B cell (primary cell): ENCODE measurements at regions not wholly inside any gene's neighbourhood (a gene's known extent, or its start where the extent isn't known, plus 50 kb on each side); places are given as distances from the start of the nearest gene placed in this dataset.

Source experiments
- ATAC-seq: fragments of 200-7000 bp; cut with Tn5 transposase; one replicate; pipeline ENCODE4 v1.10.0; 2021; ENCODE audit warnings: low read depth, mild to moderate bottlenecking, moderate number of reproducible peaks, moderate library complexity
- CTCF ChIA-PET: fragments of 350-600 bp; sonication (Branson Sonifier 250); formaldehyde crosslinking; loops from one replicate; lab custom pipeline; 2021; ENCODE audit warnings: antibody characterized with exemption, inconsistent platforms; lab: Charles Lee
- POLR2A ChIA-PET: fragments of 350-600 bp; sonication (Branson Sonifier 250); formaldehyde crosslinking; loops from one replicate; lab custom pipeline; 2021; ENCODE audit warnings: antibody characterized with exemption; lab: Charles Lee
- DNase-seq: peaks from one replicate; pipeline ENCODE4 v3.0.0; 2013
- H2AFZ ChIP-seq: 2 replicates; pipeline ENCODE4 v1.6.1; 2012; ENCODE audit warnings: mild to moderate bottlenecking, low read depth, low read length; ENCODE audit not compliant: insufficient read depth, poor library complexity, severe bottlenecking
- H3K27ac ChIP-seq, 2 donors: 1 replicate in 1 of 2; 2 replicates in 1 of 2; pipeline ENCODE4 v1.5.1; 2012 to 2013; ENCODE audit warnings: low read length in 2 of 2, mild to moderate bottlenecking in 2 of 2, moderate library complexity in 1 of 2
- H3K27me3 ChIP-seq, 4 experiments: fragments of 200-600 bp in 1 of 4; sonication (generic) in 1 of 4; replicated peaks in 1 of 4; 1 replicate in 2 of 4; 2 replicates in 2 of 4; pipeline versions ENCODE4 v1.6.1 to v1.7.0; 2013 to 2016; ENCODE audit warnings: low read length in 3 of 4, mild to moderate bottlenecking in 2 of 4, mixed read lengths in 1 of 4, moderate library complexity in 1 of 4; ENCODE audit not compliant: insufficient read depth in 4 of 4, control insufficient read depth in 3 of 4; ENCODE audit errors: control extremely low read depth in 1 of 4
- H3K36me3 ChIP-seq, 2 experiments: replicated peaks in 1 of 2; 1 replicate in 1 of 2; 2 replicates in 1 of 2; pipeline versions ENCODE4 v1.6.1 to v1.7.1; 2013; ENCODE audit warnings: low read length in 1 of 2; ENCODE audit not compliant: insufficient read depth in 2 of 2, control insufficient read depth in 1 of 2; ENCODE audit errors: control extremely low read depth in 1 of 2, extremely low read depth in 1 of 2
- H3K4me1 ChIP-seq, 2 donors: fragments of 200-600 bp in 1 of 2; sonication (generic) in 1 of 2; 1 replicate in 1 of 2; 2 replicates in 1 of 2; pipeline versions ENCODE4 v1.5.1 to v1.6.1; 2013 to 2017; ENCODE audit warnings: low read length in 2 of 2; ENCODE audit not compliant: control insufficient read depth in 2 of 2, insufficient read depth in 2 of 2
- H3K4me2 ChIP-seq: replicated peaks from 2 replicates; pipeline ENCODE3; 2012; ENCODE audit warnings: mild to moderate bottlenecking, low read depth, low read length; ENCODE audit not compliant: poor library complexity, severe bottlenecking
- H3K4me3 ChIP-seq, 5 experiments: fragments of 200-600 bp in 1 of 5; sonication (generic) in 1 of 5; 1 replicate in 3 of 5; 2 replicates in 2 of 5; pipeline versions ENCODE4 v1.5.1 to v1.7.0; 2011 to 2016; ENCODE audit warnings: low read length in 4 of 5, mild to moderate bottlenecking in 4 of 5, low read depth in 2 of 5, control low read depth in 1 of 5, moderate library complexity in 1 of 5; ENCODE audit not compliant: insufficient read depth in 1 of 5; ENCODE audit errors: control extremely low read depth in 1 of 5, extremely low read depth in 1 of 5
- H3K79me2 ChIP-seq: fragments of 200-600 bp; sonication (generic); one replicate; pipeline ENCODE4 v1.6.0; 2016; ENCODE audit warnings: low read length; ENCODE audit not compliant: control insufficient read depth, insufficient read depth
- H3K9ac ChIP-seq: fragments of 200-600 bp; sonication (generic); 2 replicates; pipeline ENCODE4 v1.6.1; 2017; ENCODE audit warnings: mild to moderate bottlenecking, low read length, moderate library complexity
- H3K9me3 ChIP-seq, 3 donors: one replicate each; pipeline versions ENCODE4 v1.6.1 to v1.7.1; 2013; ENCODE audit warnings: low read length in 2 of 3; ENCODE audit not compliant: control insufficient read depth in 2 of 3, insufficient read depth in 1 of 3; ENCODE audit errors: control extremely low read depth in 1 of 3
- H4K20me1 ChIP-seq: 2 replicates; pipeline ENCODE4 v1.6.0; 2012; ENCODE audit warnings: mild to moderate bottlenecking, low read length; ENCODE audit not compliant: insufficient read depth, control insufficient read depth, poor library complexity, severe bottlenecking
- H3K27ac Mint-ChIP-seq: one replicate; pipeline ENCODE4 v1.8.0; 2021; ENCODE audit warnings: mixed read lengths
- H3K27me3 Mint-ChIP-seq: one replicate; pipeline ENCODE4 v1.8.0; 2021; ENCODE audit warnings: mixed read lengths
- H3K4me1 Mint-ChIP-seq: one replicate; pipeline ENCODE4 v1.8.0; 2021; ENCODE audit warnings: mixed read lengths
- H3K4me3 Mint-ChIP-seq: one replicate; pipeline ENCODE4 v1.8.0; 2021; ENCODE audit warnings: mixed read lengths
- H3K9me3 Mint-ChIP-seq: one replicate; pipeline ENCODE4 v1.8.0; 2022; ENCODE audit warnings: mixed read lengths; ENCODE audit not compliant: insufficient read depth
- CTCF ChIP-seq: fragments of 200-600 bp; IDR thresholded peaks from one replicate; pipeline ENCODE4 v1.8.0; 2022; ENCODE audit warnings: antibody characterized with exemption, mild to moderate bottlenecking
- EZH2 ChIP-seq: IDR thresholded peaks from 2 replicates; pipeline ENCODE4 v1.6.1; 2012; ENCODE audit warnings: borderline replicate concordance, low read depth, mild to moderate bottlenecking, moderate library complexity, low read length; ENCODE audit not compliant: insufficient read depth, poor library complexity, severe bottlenecking
- WGBS: methylation state at CpG from one replicate; pipeline ENCODE4 v1.1.5; 2013; ENCODE audit warnings: missing lambda C conversion rate; ENCODE audit not compliant: insufficient coverage; 5-methylcytosine and 5-hydroxymethylcytosine counted together
- intact Hi-C: fragments of 100-400 bp; cut with micrococcal nuclease; formaldehyde crosslinking; loops from one replicate; pipeline ENCODE4 v1.10.0; 2022

GRCh38 chr14:100438271-100438670, 115.1 kb downstream of the SLC25A47 start:
- no peak overlapping the region for H3K9ac ChIP-seq
- no peak overlapping the region for H3K27ac Mint-ChIP-seq
- no peak for TF ChIP-seq EZH2
- no peak for TF ChIP-seq CTCF

GRCh38 chr14:100438678-100439592, 115.8 kb downstream of the SLC25A47 start:
- Mint-ChIP-seq H3K27me3 (no peaks in the 10 kb centered on the region), H3K4me1 (peaks cover 2% of the 10 kb centered on the region), H3K4me3 (no peak overlapping the region), H3K9me3 (no peaks in the 10 kb centered on the region), H3K27ac (no peak overlapping the region)
- DNase-seq (no peak), ATAC-seq (no peak)
- ChIA-PET CTCF (no interaction called here), POLR2A (no interaction called here)
- Histone ChIP-seq H3K9ac (no peak overlapping the region), H3K27me3 (no peaks in the 10 kb centered on the region), H2AFZ (no peak overlapping the region), H3K4me2 (no peak overlapping the region), H3K36me3 (no peaks in the 10 kb centered on the region), H4K20me1 (no peaks in the 10 kb centered on the region), H3K9me3 (no peaks in the 10 kb centered on the region), H3K4me3 (no peak overlapping the region), H3K4me1 (no peaks in the 10 kb centered on the region), H3K27ac (no peak overlapping the region), H3K79me2 (no peaks in the 10 kb centered on the region)
- 92% methylated on average over 10 of the region's 10 CpGs for WGBS
- intact Hi-C loops = no loop called here
- TF ChIP-seq EZH2 (no peak), CTCF (no peak)

More at GRCh38 chr14:100438271-100438670, 115.1 kb downstream of the SLC25A47 start:
- H3K4me1 Mint-ChIP-seq = peaks cover 2% of the 10 kb centered on the region
- Histone ChIP-seq H3K79me2 (no peaks in the 10 kb centered on the region), H3K9me3 (no peaks in the 10 kb centered on the region), H3K36me3 (no peaks in the 10 kb centered on the region), H3K4me3 (no peak overlapping the region), H3K27ac (no peak overlapping the region), H3K27me3 (no peaks in the 10 kb centered on the region), H3K4me2 (no peak overlapping the region), H3K4me1 (no peaks in the 10 kb centered on the region), H2AFZ (no peak overlapping the region), H4K20me1 (no peaks in the 10 kb centered on the region)
- DNase-seq (no peak), ATAC-seq (no peak)
- no peaks in the 10 kb centered on the region for H3K27me3 Mint-ChIP-seq
- WGBS = 100% methylated on average over 4 of the region's 5 CpGs
- intact Hi-C loops = no loop called here
- CTCF ChIA-PET = no interaction called here
- no peak overlapping the region for H3K4me3 Mint-ChIP-seq
- POLR2A ChIA-PET = no interaction called here
- no peaks in the 10 kb centered on the region for H3K9me3 Mint-ChIP-seq
